ENCODE measurements at regions not wholly inside any gene's neighbourhood (a gene's known extent, or its start where the extent isn't known, plus 50 kb on each side); places are given as distances from the start of the nearest gene placed in this dataset.
"Not testable (repeated sequence)": the region's sequence is repeated elsewhere in the genome, so short reads cannot be mapped to it uniquely, and the experiment has no call there.

GRCh38 chr1:157403203-157403602, 149.1 kb downstream of the FCRL5 start:
- Mint-ChIP-seq H3K9me3 (no peaks in the 10 kb centered on the region), H3K4me1 (peaks cover 20 to 22% of the 10 kb centered on the region in 2 donors), H3K27me3 (peaks cover 28% of the 10 kb centered on the region in 2 donors), H3K36me3 (no peaks in the 10 kb centered on the region), H3K27ac (peak overlapping the region; percentile 88), H3K4me3 (peak overlapping the region in 1 of 2 donors; percentile 11)
- ATAC-seq (replicated peaks) (peak; percentile 93), DNase-seq (peak; percentile 56)

DNA sequence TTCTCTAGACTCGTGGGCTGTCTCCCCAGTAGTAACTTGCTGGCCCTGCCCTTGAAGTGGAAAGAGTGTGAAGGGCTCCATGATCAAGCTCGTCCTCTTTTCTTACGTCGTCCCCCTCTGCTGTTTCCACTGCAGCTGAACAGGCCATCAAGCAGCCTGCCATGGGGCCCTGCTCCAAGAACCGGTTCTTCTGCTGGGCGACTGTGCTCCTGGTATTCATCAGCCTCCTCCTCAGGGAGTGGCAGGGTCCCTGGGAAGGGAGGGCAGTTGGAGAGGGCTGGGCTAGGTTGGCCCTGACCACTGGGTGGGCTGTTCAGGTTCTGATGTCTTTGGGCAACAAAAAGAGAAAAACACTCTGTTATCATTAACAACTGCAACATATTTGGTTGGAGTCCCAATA, 151.5 kb downstream of the FCRL5 start:
- no peak for DNase-seq
- ATAC-seq (replicated peaks), result no peak
- Mint-ChIP-seq H3K9me3 (no peaks in the 10 kb centered on the region), H3K4me3 (no peak overlapping the region), H3K27me3 (peaks cover 35 to 36% of the 10 kb centered on the region in 2 donors), H3K4me1 (peaks cover 20 to 22% of the 10 kb centered on the region in 2 donors), H3K36me3 (no peaks in the 10 kb centered on the region), H3K27ac (no peak overlapping the region)

DNA sequence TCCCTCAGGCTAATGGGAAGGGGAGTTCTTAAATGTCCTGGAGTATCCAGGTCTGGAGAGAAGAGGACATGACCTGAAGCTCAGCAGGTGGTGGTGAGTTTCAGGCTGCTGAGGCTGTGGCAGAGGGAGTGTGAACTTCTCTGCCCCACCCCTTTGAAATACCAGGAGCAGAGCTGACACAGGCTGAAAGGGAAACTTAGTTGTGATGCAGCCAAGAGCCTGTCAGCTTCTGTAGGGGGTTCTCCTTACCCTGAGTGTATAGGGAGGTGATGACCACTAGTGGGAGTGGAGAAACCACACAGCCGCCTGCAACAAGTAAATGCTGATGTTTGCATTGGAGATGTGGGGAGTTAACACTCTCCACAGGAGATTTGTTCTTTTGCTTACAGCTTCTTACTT, 152.3 kb downstream of the FCRL5 start:
- no peak overlapping the region for H3K27ac Mint-ChIP-seq
- no peaks in the 10 kb centered on the region for H3K9me3 Mint-ChIP-seq
- ATAC-seq (replicated peaks) (peak; percentile 28 to 48), DNase-seq (no peak)
- H3K4me3 Mint-ChIP-seq, result no peak overlapping the region
- H3K27me3 Mint-ChIP-seq, result peaks cover 42% of the 10 kb centered on the region in 2 donors
- H3K36me3 Mint-ChIP-seq, result no peaks in the 10 kb centered on the region
- H3K4me1 Mint-ChIP-seq, result peaks cover 20 to 22% of the 10 kb centered on the region in 2 donors

GRCh38 chr1:157399343-157399983, 152.9 kb downstream of the FCRL5 start:
- Mint-ChIP-seq H3K27me3 (peaks cover 47% of the 10 kb centered on the region in 2 donors), H3K36me3 (no peaks in the 10 kb centered on the region), H3K4me1 (peaks cover 16 to 20% of the 10 kb centered on the region in 2 donors), H3K27ac (no peak overlapping the region), H3K4me3 (no peak overlapping the region), H3K9me3 (no peaks in the 10 kb centered on the region)
- no peak for ATAC-seq (replicated peaks)
- no peak for DNase-seq

DNA sequence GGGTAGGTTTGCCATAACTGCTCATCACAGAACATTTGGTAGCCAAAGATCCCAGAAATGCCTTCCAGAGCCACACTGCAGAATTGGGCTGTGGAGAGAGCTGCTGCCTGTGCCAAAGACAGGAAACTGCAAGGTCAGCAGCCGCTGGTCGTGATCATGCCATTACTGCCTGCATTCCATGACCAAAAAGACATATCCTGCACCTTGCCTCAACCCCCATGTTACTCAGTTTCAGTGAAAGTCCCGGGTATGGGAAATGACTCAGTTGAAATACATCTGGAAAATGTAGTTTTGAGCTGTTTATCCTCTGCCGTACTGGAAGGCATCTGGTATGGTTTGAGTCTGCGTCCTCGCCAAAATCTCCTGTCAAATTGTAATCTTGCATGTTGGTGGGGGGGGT, 161.7 kb downstream of the FCRL5 start:
- DNase-seq, result no peak
- H3K4me1 Mint-ChIP-seq, result no peaks in the 10 kb centered on the region
- H3K9me3 Mint-ChIP-seq, result peaks cover 2 to 6% of the 10 kb centered on the region in 2 donors
- no peak overlapping the region for H3K27ac Mint-ChIP-seq
- H3K36me3 Mint-ChIP-seq, result no peaks in the 10 kb centered on the region
- H3K27me3 Mint-ChIP-seq, result peaks cover 53 to 78% of the 10 kb centered on the region in 2 donors
- no peak for ATAC-seq (replicated peaks)
- no peak overlapping the region for H3K4me3 Mint-ChIP-seq

GRCh38 chr1:157388057-157388456, 164.3 kb downstream of the FCRL5 start:
- no peaks in the 10 kb centered on the region for H3K36me3 Mint-ChIP-seq
- peaks cover 41 to 62% of the 10 kb centered on the region in 2 donors for H3K27me3 Mint-ChIP-seq
- no peak overlapping the region for H3K27ac Mint-ChIP-seq
- no peak overlapping the region for H3K4me3 Mint-ChIP-seq
- H3K4me1 Mint-ChIP-seq, result no peaks in the 10 kb centered on the region
- no peaks in the 10 kb centered on the region for H3K9me3 Mint-ChIP-seq
- no peak for DNase-seq
- no peak for ATAC-seq (replicated peaks)

DNA sequence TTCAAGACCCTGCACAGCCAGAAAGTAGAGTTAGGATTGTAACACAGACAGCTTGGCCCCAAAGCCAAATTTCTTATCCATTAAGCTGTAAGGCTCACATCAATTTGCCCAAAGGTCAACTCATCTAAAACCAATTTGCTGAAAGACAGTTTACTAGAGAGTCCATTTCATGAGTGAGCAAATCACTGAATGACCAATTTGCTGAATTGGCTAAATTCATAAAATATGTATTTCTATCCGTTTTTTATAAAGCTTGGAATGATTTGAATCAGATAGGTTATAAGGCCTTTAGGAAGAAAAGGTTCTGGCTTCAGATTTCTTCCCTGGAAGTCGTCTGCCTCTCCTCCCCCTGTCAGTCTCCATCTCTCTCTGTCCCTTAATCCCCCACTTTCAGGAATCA, 168.1 kb downstream of the FCRL5 start:
- peaks cover 8 to 12% of the 10 kb centered on the region in 2 donors for H3K4me1 Mint-ChIP-seq
- H3K4me3 Mint-ChIP-seq, result no peak overlapping the region
- no peak for DNase-seq
- ATAC-seq (replicated peaks), result no peak
- H3K36me3 Mint-ChIP-seq, result no peaks in the 10 kb centered on the region
- no peaks in the 10 kb centered on the region for H3K9me3 Mint-ChIP-seq
- no peak overlapping the region for H3K27ac Mint-ChIP-seq
- peaks cover 38 to 62% of the 10 kb centered on the region in 2 donors for H3K27me3 Mint-ChIP-seq

DNA sequence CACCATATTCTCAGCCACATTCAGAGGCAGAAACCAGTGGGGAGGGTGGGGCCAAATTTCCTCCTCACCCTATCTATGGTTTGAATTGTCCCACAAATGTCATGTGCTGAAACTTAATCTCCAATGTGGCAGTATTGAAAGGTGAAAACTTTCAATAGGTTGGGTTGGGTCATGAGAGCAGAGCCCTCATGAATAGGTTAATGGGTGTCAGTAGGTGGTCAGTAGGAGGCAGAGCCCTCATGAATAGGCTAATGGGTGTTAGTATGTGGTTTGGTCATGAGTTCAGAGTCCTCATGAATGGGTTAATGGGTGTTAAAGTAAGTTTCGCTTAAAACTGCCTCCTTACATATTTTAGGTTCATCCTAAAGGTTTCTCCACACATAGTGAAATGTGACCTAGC, 170.0 kb downstream of the FCRL5 start:
- H3K9me3 Mint-ChIP-seq, result no peaks in the 10 kb centered on the region
- H3K27me3 Mint-ChIP-seq, result peaks cover 43 to 55% of the 10 kb centered on the region in 2 donors
- no peak for DNase-seq
- no peak for ATAC-seq (replicated peaks)
- H3K27ac Mint-ChIP-seq, result no peak overlapping the region
- H3K4me1 Mint-ChIP-seq, result peaks cover 9 to 15% of the 10 kb centered on the region in 2 donors
- no peak overlapping the region for H3K4me3 Mint-ChIP-seq
- no peaks in the 10 kb centered on the region for H3K36me3 Mint-ChIP-seq

- no peak overlapping the region for H3K4me3 Mint-ChIP-seq
- DNase-seq, result peak; percentile 13
- no peaks in the 10 kb centered on the region for H3K36me3 Mint-ChIP-seq
- H3K4me1 Mint-ChIP-seq, result peaks cover 14 to 22% of the 10 kb centered on the region in 2 donors
- peak; percentile 88 to 92 for ATAC-seq (replicated peaks)
- no peak overlapping the region for H3K27ac Mint-ChIP-seq
- H3K27me3 Mint-ChIP-seq, result peaks cover 51 to 67% of the 10 kb centered on the region in 2 donors
- no peaks in the 10 kb centered on the region for H3K9me3 Mint-ChIP-seq
Measured at GRCh38 chr1:157380523-157380922, 171.8 kb downstream of the FCRL5 start.

GRCh38 chr1:157377280-157377713, 175.0 kb downstream of the FCRL5 start:
- not testable (repeated sequence) for H3K27ac Mint-ChIP-seq, H3K36me3 Mint-ChIP-seq, DNase-seq, H3K9me3 Mint-ChIP-seq, H3K4me3 Mint-ChIP-seq
- Mint-ChIP-seq H3K4me1 (peaks cover 14 to 22% of the 10 kb centered on the region in 2 donors), H3K27me3 (peaks cover 37 to 61% of the 10 kb centered on the region in 2 donors)
- peak; percentile 61 to 67 for ATAC-seq (replicated peaks)

- Mint-ChIP-seq H3K4me3 (no peak overlapping the region), H3K36me3 (no peaks in the 10 kb centered on the region), H3K27ac (no peak overlapping the region), H3K4me1 (peaks cover 14 to 22% of the 10 kb centered on the region in 2 donors), H3K9me3 (no peaks in the 10 kb centered on the region), H3K27me3 (peaks cover 39 to 56% of the 10 kb centered on the region in 2 donors)
- ATAC-seq (replicated peaks) (no peak), DNase-seq (no peak)
Measured at GRCh38 chr1:157376681-157377080, 175.6 kb downstream of the FCRL5 start.

GRCh38 chr1:157372311-157372710, 180.0 kb downstream of the FCRL5 start:
- not testable (repeated sequence) for ATAC-seq (replicated peaks); H3K9me3 Mint-ChIP-seq; H3K4me3 Mint-ChIP-seq; DNase-seq; H3K27ac Mint-ChIP-seq; H3K36me3 Mint-ChIP-seq
- H3K27me3 Mint-ChIP-seq, result peaks cover 23 to 28% of the 10 kb centered on the region in 2 donors
- H3K4me1 Mint-ChIP-seq, result peaks cover 4 to 12% of the 10 kb centered on the region in 2 donors

DNA sequence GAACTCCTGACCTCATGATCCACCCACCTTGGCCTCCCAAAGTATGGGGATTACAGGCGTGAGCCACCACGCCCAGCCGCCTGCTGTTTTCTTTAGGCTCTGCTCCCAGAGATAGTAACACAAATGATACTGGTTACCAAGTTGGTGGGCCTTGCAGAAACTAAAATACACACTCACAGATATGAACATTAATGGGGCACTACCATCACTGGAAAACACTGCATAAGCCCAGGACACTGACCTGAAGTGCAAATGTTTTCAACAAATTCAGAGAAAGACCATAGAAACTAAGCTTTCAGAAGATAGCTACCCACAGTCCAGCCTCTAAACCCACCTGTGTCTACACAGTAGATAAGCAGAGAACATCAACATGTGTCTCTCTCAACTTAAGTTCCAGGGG, 180.5 kb downstream of the FCRL5 start:
- Mint-ChIP-seq H3K27me3 (peaks cover 20 to 23% of the 10 kb centered on the region in 2 donors), H3K27ac (no peak overlapping the region), H3K4me1 (peaks cover 0 to 7% of the 10 kb centered on the region in 2 donors), H3K4me3 (no peak overlapping the region), H3K36me3 (no peaks in the 10 kb centered on the region), H3K9me3 (no peaks in the 10 kb centered on the region)
- ATAC-seq (replicated peaks), result no peak
- DNase-seq, result no peak

GRCh38 chr1:157371221-157371620, 181.1 kb downstream of the FCRL5 start:
- ATAC-seq (replicated peaks) (no peak), DNase-seq (no peak)
- H3K36me3 Mint-ChIP-seq, result no peaks in the 10 kb centered on the region
- H3K4me1 Mint-ChIP-seq, result peaks cover 0 to 5% of the 10 kb centered on the region in 2 donors
- H3K4me3 Mint-ChIP-seq, result no peak overlapping the region
- no peaks in the 10 kb centered on the region for H3K9me3 Mint-ChIP-seq
- H3K27ac Mint-ChIP-seq, result no peak overlapping the region
- peaks cover 18% of the 10 kb centered on the region in 2 donors for H3K27me3 Mint-ChIP-seq

- Mint-ChIP-seq H3K27ac (no peak overlapping the region), H3K4me3 (no peak overlapping the region), H3K9me3 (no peaks in the 10 kb centered on the region), H3K4me1 (peaks cover 0 to 5% of the 10 kb centered on the region in 2 donors), H3K36me3 (no peaks in the 10 kb centered on the region), H3K27me3 (peaks cover 16 to 17% of the 10 kb centered on the region in 2 donors)
- ATAC-seq (replicated peaks), result no peak
- DNase-seq, result no peak
Measured at GRCh38 chr1:157370698-157371097, 181.6 kb downstream of the FCRL5 start.
